RCC 7860 (cell line): ENCODE measurements at regions not wholly inside any gene's neighbourhood (a gene's known extent, or its start where the extent isn't known, plus 50 kb on each side); places are given as distances from the start of the nearest gene placed in this dataset.

Experiments used
- DNase-seq: peaks from one replicate; pipeline ENCODE4 v3.0.0-alpha.2; 2015; ENCODE audit warnings: low spot score
- FAIRE-seq: peaks from 2 replicates; lab custom pipeline; 2012; peaks lifted over from hg19 to GRCh38; lab: Jason Lieb, UNC

DNA sequence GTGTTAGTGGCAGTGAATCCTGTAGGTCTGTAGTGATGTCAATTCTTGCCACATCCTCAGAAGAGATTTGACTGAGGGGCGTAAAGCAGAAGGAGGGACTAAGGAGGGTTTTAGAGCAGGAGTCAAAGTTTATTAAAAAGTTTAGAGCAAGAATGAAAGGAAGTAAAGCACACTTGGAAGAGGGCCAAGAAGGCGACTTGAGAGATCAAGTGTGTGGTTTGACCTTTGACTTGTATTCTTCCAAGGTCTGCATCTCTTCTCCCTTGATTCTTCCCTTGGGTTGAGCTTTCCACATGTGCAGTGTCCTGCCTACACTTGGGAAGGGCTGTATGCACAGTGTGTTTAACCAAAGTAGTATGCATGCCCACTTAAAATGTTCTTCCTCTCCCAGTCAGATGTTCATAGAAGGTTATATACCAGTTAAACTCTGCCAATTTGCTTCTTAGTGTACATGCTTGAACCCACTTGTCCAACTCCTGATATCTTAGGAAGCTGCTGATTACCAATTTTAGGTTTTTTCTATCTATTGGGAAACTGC is 627.6 kb downstream of the MMUT start:
- DNase-seq: peak; percentile 27

DNA sequence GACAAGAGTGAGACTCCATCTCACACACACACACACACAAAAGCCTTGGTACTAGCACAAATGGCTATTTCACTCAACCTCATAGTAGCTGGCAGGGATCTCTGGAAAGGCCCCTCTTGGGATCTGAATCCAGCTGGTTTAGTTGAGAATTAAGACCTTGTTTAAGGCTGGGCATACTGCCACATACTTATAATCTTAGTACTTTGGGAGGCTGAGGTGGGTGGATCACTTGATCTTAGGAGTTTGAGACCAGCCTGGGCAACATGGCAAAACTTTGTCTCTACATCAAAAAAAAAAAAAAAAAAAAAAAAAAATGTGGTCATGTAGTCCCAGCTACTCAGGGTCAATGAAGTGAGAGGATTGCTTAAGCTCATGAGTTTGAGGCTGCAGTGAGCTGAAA is 628.3 kb downstream of the MMUT start:
- no peak for DNase-seq
- no peak for FAIRE-seq

More for the DNA sequence above, 627.6 kb downstream of the MMUT start:
- FAIRE-seq: no peak

DNA sequence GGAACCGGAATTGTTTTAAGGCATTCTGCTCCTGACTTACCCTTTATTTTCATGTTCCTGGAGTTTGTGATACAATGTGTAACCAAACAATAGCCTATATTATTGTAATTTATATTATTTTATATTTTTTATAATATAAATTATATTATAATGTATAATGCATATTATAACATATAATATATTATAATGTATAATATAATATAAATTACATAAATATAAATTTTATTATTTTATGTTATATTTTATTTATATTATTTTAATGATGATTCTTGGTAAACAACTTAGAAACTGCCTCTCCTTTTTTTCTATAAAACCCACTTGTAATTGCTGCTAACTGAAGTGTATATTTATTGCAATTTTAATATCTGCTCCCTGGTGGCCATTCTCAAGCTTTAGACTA is 629.1 kb downstream of the MMUT start:
- FAIRE-seq (peak; percentile 76), DNase-seq (no peak)

DNA sequence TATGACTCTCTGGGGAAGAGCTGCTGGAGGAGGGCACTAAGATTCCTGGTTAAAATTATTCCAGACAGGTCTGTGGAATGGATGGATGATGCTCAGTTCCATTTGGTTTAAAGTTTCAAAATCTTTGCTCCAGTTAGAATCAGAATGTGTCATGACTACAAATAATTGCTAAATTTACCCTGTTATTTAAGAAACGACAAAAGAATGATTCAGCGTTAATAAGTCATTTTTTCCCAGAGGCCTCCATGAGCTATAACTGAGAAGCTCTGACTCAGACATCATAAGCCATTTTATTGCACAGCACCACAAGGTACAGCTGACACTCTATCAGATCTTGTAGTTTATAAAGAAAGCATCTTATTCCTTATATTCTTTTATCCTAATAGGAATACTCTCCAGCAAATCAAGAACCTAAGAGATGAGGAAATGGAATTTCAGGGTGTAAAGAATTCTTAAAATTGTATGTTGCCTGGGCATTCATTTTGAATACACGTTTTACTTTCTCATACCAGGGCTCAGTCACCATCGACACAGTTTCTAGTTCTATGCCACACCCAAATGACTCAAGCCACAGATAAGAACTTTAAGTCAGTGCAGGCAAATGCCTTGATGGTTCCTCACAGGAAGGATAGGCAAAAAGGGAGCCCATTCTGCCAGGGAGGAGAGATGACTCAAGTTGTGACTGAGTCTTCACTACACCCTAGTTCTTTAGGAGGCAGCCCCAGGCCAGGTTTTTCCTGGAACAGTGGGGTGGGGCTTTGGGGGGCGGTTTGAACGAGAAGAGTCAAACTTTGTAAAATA is 636.0 kb downstream of the MMUT start:
- DNase-seq (peak; percentile 97), FAIRE-seq (peak; percentile 97)

DNA sequence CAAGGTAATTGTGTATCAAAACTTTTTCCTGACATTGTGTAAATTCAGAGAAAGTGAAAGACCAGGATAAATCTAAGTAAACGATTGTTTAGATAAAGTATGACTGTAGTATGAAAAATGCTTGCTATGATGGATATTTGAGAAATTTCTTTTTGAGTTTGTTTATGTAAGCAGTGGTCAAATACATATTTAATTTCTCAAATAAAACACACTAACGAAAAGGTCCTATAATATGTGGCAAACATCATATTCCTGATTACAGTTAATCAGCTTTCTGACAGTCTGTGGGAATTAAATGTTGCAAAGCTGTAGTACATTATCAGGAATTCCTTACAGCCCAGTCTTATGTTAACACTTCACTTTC is 636.9 kb downstream of the MMUT start:
- FAIRE-seq: no peak
- no peak for DNase-seq

DNA sequence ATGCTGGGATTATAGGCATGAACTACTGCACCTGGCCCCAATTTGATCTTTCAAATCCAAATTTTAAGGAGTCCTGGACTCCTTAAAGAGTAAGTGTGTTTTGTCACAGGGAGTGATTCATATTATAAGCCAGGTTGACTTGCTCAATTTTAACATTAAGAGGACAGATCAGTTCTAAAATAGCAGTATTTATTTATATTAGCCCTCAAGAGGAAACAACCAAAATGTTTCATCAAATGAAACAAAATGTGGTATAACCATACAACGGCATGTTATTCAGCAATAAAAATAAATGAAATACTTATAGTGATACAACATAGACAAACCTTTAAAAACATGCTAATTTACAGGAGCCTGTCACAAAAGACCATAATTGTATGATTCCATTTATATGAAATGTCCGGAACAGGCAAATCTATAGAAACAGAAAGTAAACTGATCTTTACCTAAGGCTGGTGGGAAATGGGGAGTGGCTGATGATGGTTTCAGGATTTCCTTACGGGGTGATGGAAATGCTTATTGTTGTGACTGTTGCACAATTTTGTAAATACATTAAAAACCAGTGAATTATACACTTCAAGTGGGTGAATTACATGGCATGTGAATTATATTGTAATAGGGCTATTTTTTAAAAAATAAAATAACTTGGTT is 637.4 kb downstream of the MMUT start:
- DNase-seq (peak; percentile 6), FAIRE-seq (no peak)

DNA sequence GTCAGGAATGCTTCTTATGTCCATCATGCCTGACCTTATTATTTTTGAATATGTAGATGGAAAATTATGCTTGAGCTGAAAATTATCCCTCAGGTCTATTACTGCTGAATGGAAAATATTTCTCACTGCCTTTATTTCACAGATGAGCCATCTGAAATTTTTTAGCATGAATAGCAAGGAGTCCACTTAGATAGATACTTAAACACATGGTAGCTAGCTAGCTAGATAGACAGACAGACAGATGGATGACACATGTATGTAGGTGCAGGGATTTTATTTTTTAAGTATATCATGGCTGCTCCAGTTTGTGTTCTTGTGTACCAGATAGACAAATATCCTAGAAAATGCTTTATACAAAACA is 645.0 kb downstream of the MMUT start:
- DNase-seq (no peak), FAIRE-seq (no peak)

DNA sequence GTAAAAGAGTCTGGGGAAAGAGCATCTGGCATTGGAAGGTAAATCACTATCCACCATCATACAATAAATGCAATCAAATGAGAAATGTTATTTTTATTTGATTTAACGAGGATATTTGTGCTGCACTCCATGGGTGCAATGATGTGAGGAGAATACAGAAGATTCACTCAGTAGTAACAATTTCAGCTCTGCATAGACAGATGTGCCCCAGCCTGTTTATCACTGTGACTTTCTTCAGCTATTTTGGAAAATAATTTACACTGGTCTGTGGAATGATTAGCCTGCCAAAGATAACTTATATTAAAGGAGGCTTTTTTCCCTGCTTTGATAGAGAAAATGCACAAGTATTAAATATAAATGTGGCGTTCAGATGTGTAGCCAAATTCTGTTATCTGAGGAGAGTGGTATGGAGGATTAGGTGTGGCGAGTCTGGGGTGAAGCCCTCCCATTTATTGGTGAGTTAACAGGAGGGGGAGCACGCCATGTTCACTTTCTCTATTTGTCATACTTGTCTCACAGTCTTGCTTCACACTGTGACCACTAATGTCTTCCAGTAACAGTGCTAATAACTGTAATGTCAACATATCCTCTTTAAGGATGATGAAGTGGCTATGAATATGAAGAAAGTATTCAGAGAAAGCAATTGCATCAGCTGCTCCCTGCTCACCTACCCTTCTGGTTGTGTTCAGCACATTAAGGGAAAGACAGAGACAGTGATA is 645.6 kb downstream of the MMUT start:
- FAIRE-seq: no peak

DNA sequence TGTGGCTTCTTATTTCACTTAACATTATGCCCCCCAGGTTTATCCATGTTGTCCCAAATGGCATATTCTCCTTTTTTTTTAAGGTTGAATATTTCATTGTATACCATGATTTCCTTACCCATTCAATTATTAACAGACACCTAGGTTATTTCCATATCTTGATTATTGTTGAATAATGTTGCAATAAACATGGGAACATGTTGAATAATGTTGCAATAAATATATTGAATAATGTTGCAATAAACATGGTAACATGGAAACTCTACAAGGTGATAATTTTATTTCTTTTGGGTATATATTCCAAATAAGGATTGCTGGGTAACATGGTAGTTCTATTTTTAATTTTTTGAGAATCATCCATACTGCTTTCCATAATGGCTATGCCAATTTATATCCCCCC is 648.1 kb downstream of the MMUT start:
- FAIRE-seq: no peak
- no peak for DNase-seq

More for the DNA sequence above, 645.6 kb downstream of the MMUT start:
- DNase-seq: no peak

DNA sequence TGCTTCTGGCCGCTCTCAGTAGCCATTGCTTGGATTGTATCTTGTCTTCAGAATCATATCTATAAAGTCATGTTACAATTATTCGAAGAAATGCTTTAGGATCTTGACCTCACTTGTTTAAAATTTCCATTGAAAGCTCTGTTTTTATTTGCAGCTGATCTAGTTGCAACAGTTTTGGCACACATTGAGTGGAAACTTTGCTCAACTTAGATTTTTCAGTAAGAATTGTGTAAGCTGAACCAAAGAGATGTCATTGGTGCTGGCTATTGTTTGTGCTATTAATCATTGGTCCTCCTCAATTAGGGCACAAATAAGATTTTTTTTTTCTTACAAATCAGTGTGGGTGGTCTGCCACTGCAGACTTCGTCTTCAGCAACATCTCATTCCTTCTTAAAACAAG is 649.2 kb downstream of the MMUT start:
- FAIRE-seq: no peak

DNA sequence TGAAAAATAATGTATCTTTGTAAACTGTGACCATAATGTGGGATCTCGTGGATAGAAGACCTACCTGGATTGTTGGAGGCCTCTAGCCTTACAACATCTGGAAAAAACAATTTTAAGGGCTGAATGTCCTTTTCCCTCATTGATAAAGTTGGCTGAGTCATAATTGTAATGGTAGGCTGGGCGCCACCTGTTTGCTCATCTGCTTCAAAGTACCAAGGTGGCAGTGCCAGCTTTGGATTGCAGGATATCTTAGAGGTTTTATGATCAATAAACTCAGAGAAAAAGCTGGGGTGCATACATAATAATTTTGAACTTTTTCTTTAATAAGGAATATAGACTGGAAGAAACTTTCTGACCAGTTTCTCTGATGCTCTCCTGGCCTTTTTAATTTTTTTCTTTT is 653.4 kb downstream of the MMUT start:
- DNase-seq: no peak
- no peak for FAIRE-seq

More for the DNA sequence above, 649.2 kb downstream of the MMUT start:
- no peak for DNase-seq

DNA sequence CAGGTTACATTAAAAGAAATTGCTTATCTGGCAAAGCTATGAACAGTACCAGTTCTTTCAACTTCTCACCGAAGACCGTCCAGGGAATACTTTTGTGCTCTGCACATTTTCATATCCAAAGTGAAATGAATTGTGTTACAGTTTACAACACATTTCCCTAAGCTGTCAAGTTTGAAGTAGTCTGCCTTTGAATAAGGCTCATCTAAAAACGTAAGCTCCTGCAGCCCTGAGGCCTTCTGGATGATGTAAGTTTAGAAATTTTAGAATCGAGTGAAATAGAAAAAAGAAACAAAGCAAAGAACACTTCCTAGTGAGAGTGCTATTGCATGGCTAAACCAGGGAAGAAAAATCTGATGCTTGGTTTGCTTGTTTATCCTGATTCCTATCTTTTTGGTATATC is 653.8 kb downstream of the MMUT start:
- DNase-seq (no peak), FAIRE-seq (no peak)

DNA sequence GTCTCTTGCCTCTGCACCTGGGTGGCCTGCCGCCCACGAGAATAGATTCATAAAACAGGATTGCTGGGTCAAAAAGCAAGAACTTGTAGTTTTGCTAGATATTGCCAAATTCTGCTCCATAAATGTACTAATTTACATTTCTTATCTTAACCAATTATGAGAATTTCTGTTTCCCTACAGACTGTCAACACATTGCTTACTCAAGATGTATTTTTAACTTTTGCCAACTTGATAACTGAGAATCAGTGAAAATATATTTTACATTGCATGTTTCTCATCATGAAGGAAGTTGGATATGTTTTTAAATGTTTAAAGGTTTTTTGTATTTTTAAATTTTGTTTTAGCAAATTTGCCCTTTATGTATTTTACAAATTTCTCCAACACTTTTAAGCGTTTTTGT is 664.8 kb downstream of the MMUT start:
- FAIRE-seq (no peak), DNase-seq (no peak)

DNA sequence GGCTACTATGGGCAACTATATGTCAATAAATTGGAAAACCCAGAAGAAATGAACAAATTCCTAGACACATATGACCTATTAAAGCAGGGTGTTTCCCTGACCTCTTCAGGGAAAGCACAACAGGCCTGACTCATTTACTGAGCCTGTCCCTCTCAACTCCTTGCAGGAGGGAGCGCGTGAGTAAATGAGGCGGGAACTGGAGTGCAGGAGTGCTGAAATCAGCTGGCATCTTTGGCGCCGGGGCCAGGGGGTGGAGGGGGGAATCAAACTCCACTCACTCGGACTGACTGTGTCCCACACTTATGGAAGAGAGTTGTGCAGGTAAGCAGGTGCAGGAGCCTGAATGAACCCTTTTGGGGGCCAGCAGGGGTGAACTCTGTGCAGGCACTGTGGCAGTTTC is 671.2 kb upstream of the PTCHD4 start:
- FAIRE-seq (no peak), DNase-seq (no peak)

DNA sequence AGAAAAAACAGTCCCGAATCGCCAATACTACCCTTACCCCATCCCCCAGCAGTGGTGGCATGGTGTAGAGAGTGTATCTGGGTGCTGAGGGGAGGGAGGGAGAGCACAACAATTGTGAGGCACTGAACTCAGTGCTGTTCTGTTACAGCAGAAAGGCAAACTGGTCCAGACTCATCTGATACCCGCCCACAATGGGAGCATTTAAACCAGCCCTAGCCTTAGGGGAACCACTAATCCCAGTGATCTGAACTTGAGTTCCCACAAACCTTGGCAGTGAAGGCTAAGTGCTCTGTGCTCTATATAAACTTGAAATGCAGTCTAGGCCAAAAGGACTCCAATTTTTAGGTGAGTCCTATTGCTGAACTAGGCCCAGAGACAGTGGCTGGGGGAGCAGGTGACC is 666.4 kb upstream of the PTCHD4 start:
- FAIRE-seq (no peak), DNase-seq (no peak)

DNA sequence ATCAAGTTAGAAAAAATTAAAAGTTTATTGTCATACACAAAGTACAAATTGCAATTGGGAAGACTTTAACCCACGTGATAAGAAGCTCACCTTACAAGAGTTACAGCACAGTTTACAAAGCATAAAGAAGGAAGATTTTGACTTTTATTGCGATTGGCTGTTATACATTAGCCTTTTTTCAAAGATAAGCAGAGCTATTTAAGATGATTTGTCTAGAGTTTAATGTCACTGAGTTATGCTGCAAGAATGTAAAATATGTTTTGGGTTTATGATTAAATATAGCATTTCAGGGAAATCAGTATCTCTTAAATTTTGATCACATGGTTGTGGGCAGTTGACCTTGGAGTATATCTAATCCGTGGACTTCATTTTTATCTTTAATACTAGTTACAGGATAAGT is 664.2 kb upstream of the PTCHD4 start:
- peak; percentile 83 for FAIRE-seq
- peak; percentile 47 for DNase-seq

DNA sequence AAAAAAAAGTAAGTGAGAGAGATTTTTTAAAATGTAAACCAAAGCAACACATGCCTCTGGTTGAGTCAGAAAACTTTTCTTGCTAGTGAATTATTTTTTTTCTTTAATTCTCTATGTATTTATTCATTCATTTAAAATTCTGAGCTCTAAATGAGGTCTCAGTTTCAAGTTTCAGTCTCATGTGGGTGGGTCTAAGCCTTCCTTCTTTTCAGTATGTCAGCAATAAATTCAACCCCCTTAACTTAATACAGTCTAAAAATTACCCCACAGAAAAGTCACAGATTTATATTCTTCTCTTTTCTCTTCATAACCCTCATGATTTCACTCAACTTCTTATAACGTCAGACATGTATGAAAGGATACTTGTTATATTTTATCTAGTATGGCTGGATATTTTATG is 663.3 kb upstream of the PTCHD4 start:
- FAIRE-seq (no peak), DNase-seq (no peak)

DNA sequence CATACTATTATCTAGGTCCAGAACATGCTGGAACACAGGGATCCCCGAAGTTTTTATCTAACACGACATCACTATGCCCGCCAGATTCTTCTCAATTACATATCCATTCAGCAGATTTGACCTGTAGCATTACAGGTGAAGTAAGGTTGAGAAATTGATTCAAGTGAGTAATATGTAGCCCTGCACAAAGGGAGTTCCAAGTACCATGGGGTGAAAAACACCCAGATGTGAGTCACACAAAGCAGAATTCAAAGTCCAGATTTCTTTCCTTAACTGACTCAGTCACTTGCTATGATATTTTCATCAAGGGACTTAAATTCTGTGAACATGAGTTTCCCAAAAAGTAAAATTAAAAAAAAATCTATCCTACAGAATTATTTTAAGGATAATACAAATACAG is 655.4 kb upstream of the PTCHD4 start:
- DNase-seq (peak; percentile 52), FAIRE-seq (peak; percentile 85)

DNA sequence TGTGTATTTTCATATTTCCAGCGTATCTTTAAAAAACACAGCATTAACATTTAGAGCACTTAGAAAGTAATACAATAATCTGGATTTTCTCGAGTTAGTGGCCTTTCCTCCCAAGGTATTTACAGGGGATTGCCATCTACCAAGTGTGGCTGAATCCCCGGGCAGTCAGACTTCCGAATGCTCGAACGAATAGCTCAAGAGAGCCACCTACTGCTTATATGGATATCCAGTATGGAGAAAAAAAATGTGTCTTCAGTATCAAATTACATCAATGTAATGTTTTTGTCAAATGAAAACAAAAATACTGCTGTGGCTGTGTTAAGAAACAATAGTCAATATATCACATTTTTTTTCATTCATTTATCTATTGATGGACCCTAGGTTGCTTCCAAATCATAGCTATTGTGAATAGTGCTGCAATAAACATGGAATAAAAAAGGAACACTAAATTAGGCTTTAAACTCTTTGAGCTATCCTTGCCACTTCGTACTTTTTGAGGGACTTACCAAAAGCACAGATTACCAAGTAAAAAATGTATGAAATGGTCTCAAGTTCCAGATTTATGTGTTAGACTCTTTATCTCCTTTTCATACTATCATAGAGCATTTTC is 654.5 kb upstream of the PTCHD4 start:
- FAIRE-seq (no peak), DNase-seq (no peak)

DNA sequence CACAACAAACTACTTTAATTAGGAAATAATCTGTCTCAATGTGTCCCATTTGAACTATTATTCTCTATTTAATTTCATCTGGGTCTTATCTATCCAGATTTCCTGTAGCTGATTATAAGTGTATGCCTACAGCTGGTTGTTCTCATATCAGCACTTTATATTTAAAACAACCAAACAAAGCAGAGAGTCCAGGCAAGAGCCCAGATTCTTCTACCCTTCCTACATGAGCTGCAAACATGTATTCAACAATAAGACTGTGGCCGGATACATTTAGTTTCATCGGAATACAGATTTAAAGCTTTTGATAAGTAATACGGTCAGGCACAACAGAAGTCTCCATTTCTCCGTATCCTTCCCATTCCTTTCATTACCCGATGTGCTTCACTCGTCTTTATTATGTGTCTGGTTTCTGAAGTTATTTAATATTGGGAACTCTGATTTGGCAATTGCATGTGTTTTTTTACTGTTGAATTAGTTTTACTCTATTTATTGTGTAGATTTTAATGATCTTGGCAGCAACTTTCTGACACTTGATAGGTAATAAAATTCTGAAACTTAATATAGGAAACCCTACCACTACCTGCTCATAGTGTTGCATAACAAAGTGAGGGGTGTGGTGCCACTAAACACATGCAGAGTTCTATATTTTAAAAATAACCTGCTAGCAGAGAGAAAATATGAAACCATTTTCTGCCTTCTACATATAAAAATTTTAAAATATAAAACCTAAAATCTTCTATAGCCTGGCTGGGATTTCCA is 653.5 kb upstream of the PTCHD4 start:
- no peak for FAIRE-seq
- no peak for DNase-seq

DNA sequence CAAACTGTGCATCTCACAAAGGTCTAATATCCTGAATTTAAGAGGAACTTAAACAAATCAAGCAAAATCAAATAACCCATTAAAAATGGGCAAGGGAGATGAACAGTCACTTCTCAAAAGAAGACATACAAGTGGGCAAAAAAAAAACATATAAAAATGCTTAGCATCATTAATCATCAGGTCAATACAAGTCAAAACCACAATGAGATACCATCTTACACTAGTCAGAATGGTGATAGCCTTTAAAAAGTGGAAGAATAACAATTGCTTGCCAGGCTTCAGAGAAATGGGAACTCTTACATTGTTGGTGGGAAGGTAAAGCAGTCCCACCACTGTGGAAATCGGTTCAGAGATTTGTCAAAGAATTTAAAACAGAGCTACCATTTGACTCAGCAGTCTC is 646.7 kb upstream of the PTCHD4 start:
- FAIRE-seq (peak; percentile 46), DNase-seq (peak; percentile 33)
